MM.1S (cell line): ENCODE measurements at regions not wholly inside any gene's neighbourhood (a gene's known extent, or its start where the extent isn't known, plus 50 kb on each side); places are given as distances from the start of the nearest gene placed in this dataset.

Experiments used
- EZH2 ChIP-seq: fragments of 300-600 bp; sonication (generic); optimal IDR thresholded peaks from 2 replicates; pipeline ENCODE3; 2017; ENCODE audit warnings: low read depth, mild to moderate bottlenecking, antibody characterized with exemption, low read length, mixed read lengths
- TF ChIP-seq, protein P1 (sequence below): fragments of 300-600 bp; sonication (generic); IDR thresholded peaks from 2 replicates; pipeline ENCODE4 v1.5.1; 2016; ENCODE audit warnings: antibody characterized with exemption, low read length, mixed read lengths

GRCh38 chr10:123424537-123424936, 241.6 kb upstream of the GPR26 start:
- TF ChIP-seq, protein P1, sequence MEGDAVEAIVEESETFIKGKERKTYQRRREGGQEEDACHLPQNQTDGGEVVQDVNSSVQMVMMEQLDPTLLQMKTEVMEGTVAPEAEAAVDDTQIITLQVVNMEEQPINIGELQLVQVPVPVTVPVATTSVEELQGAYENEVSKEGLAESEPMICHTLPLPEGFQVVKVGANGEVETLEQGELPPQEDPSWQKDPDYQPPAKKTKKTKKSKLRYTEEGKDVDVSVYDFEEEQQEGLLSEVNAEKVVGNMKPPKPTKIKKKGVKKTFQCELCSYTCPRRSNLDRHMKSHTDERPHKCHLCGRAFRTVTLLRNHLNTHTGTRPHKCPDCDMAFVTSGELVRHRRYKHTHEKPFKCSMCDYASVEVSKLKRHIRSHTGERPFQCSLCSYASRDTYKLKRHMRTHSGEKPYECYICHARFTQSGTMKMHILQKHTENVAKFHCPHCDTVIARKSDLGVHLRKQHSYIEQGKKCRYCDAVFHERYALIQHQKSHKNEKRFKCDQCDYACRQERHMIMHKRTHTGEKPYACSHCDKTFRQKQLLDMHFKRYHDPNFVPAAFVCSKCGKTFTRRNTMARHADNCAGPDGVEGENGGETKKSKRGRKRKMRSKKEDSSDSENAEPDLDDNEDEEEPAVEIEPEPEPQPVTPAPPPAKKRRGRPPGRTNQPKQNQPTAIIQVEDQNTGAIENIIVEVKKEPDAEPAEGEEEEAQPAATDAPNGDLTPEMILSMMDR = no peak
- no peak for TF ChIP-seq EZH2
